H9 (cell line): ENCODE measurements at regions not wholly inside any gene's neighbourhood (a gene's known extent, or its start where the extent isn't known, plus 50 kb on each side); places are given as distances from the start of the nearest gene placed in this dataset.

ENCODE experiments used
- DNase-seq: peaks from one replicate; pipeline ENCODE4 v3.0.0-alpha.2; 2017
- H2AFZ ChIP-seq: one replicate; pipeline ENCODE4 v1.6.1; 2013; ENCODE audit warnings: mild to moderate bottlenecking, low read length, control low read depth, moderate library complexity
- H2AK5ac ChIP-seq: 2 replicates; pipeline ENCODE4 v1.6.1; 2013; ENCODE audit warnings: low read length, control low read depth, mixed read lengths; ENCODE audit not compliant: insufficient read length
- H2BK120ac ChIP-seq: one replicate; pipeline ENCODE4 v1.6.1; 2013; ENCODE audit warnings: low read depth, mild to moderate bottlenecking, low read length, control low read depth, inconsistent platforms; ENCODE audit not compliant: poor library complexity, severe bottlenecking
- H2BK12ac ChIP-seq: 2 replicates; pipeline ENCODE4 v1.6.1; 2013; ENCODE audit warnings: low read length, control low read depth, mixed read lengths, low read depth; ENCODE audit not compliant: insufficient read length
- H2BK15ac ChIP-seq: 2 replicates; pipeline ENCODE4 v1.6.1; 2013; ENCODE audit warnings: low read depth, low read length, control low read depth
- H2BK20ac ChIP-seq: one replicate; pipeline ENCODE4 v1.6.1; 2013; ENCODE audit warnings: low read depth, mild to moderate bottlenecking, low read length, control low read depth, inconsistent platforms; ENCODE audit not compliant: poor library complexity, severe bottlenecking
- H2BK5ac ChIP-seq: 2 replicates; pipeline ENCODE4 v1.6.1; 2013; ENCODE audit warnings: low read length, control low read depth, mixed read lengths; ENCODE audit not compliant: insufficient read length
- H3K14ac ChIP-seq: 2 replicates; pipeline ENCODE4 v1.6.1; 2013; ENCODE audit warnings: low read length, control low read depth; ENCODE audit not compliant: insufficient read depth
- H3K18ac ChIP-seq: 2 replicates; pipeline ENCODE4 v1.6.1; 2013; ENCODE audit warnings: low read depth, mild to moderate bottlenecking, mixed read lengths, low read length, control low read depth; ENCODE audit not compliant: insufficient read length
- H3K23ac ChIP-seq: 2 replicates; pipeline ENCODE4 v1.6.1; 2013; ENCODE audit warnings: low read length, control low read depth, mixed read lengths, low read depth; ENCODE audit not compliant: insufficient read length
- H3K23me2 ChIP-seq: 2 replicates; pipeline ENCODE4 v1.6.1; 2013; ENCODE audit warnings: low read depth, mild to moderate bottlenecking, mixed read lengths, low read length, control low read depth; ENCODE audit not compliant: insufficient read length, poor library complexity, severe bottlenecking
- H3K27ac ChIP-seq: 2 replicates; pipeline ENCODE4 v1.5.1; 2013; ENCODE audit warnings: low read length, control low read depth, mixed read lengths, low read depth; ENCODE audit not compliant: insufficient read length
- H3K27me3 ChIP-seq: 2 replicates; pipeline ENCODE4 v1.6.1; 2013; ENCODE audit warnings: low read length, control low read depth, inconsistent platforms; ENCODE audit not compliant: insufficient read depth
- H3K4ac ChIP-seq: 2 replicates; pipeline ENCODE4 v1.6.1; 2013; ENCODE audit warnings: low read depth, mild to moderate bottlenecking, control low read depth, inconsistent platforms, low read length, moderate library complexity
- H3K4me1 ChIP-seq: 2 replicates; pipeline ENCODE4 v1.6.1; 2013; ENCODE audit warnings: low read length, control low read depth, inconsistent platforms; ENCODE audit not compliant: insufficient read depth
- H3K4me2 ChIP-seq: 2 replicates; pipeline ENCODE4 v1.6.1; 2013; ENCODE audit warnings: low read length, control low read depth, mixed read lengths; ENCODE audit not compliant: insufficient read length, insufficient read depth
- H3K56ac ChIP-seq: 2 replicates; pipeline ENCODE4 v1.6.1; 2013; ENCODE audit warnings: low read depth, mild to moderate bottlenecking, mixed read lengths, low read length, control low read depth; ENCODE audit not compliant: insufficient read length
- H3K79me1 ChIP-seq: 2 replicates; pipeline ENCODE4 v1.6.1; 2013; ENCODE audit warnings: low read depth, mild to moderate bottlenecking, moderate library complexity, low read length, control low read depth, inconsistent platforms; ENCODE audit not compliant: insufficient read depth, poor library complexity, severe bottlenecking
- H3K79me2 ChIP-seq: 2 replicates; pipeline ENCODE4 v1.6.1; 2013; ENCODE audit warnings: low read length, control low read depth, inconsistent platforms; ENCODE audit not compliant: insufficient read depth
- H3K9ac ChIP-seq: 2 replicates; pipeline ENCODE4 v1.6.1; 2013; ENCODE audit warnings: low read length, control low read depth, mixed read lengths; ENCODE audit not compliant: insufficient read length; ENCODE audit errors: extremely low read depth
- H3K9me3 ChIP-seq: one replicate; pipeline ENCODE4 v1.6.1; 2013; ENCODE audit warnings: low read depth, low read length, inconsistent platforms; ENCODE audit not compliant: control insufficient read depth
- H3T11ph ChIP-seq: one replicate; pipeline ENCODE4 v1.6.1; 2013; ENCODE audit warnings: mild to moderate bottlenecking, low read length, control low read depth, inconsistent platforms
- H4K20me1 ChIP-seq: one replicate; pipeline ENCODE4 v1.6.1; 2013; ENCODE audit not compliant: control insufficient read depth, insufficient read length, insufficient read depth
- H4K5ac ChIP-seq: 2 replicates; pipeline ENCODE4 v1.6.1; 2013; ENCODE audit warnings: low read depth, mild to moderate bottlenecking, mixed read lengths, low read length, control low read depth; ENCODE audit not compliant: insufficient read length
- H4K8ac ChIP-seq: replicated peaks from 2 replicates; pipeline ENCODE4 v1.6.1; 2013; ENCODE audit warnings: low read length, control low read depth, mixed read lengths, low read depth; ENCODE audit not compliant: insufficient read length
- H4K91ac ChIP-seq: 2 replicates; pipeline ENCODE4 v1.6.1; 2013; ENCODE audit warnings: low read depth, mild to moderate bottlenecking, moderate library complexity, mixed read lengths, low read length, control low read depth; ENCODE audit not compliant: insufficient read length
- H3K27ac Mint-ChIP-seq, 3 experiments: 2 replicates in 2 of 3; 3 replicates in 1 of 3; pipeline ENCODE4 v1.8.0; 2020 to 2021; ENCODE audit warnings: mixed read lengths in 3 of 3, mild to moderate bottlenecking in 1 of 3, moderate library complexity in 1 of 3
- H3K27me3 Mint-ChIP-seq: 2 replicates; pipeline ENCODE4 v1.8.0; 2021; ENCODE audit warnings: low read depth, mild to moderate bottlenecking, moderate library complexity, mixed read lengths
- H3K36me3 Mint-ChIP-seq, 3 experiments: 2 replicates in 2 of 3; 3 replicates in 1 of 3; pipeline ENCODE4 v1.8.0; 2020 to 2021; ENCODE audit warnings: low read depth in 3 of 3, mixed read lengths in 3 of 3; ENCODE audit not compliant: insufficient read depth in 1 of 3
- H3K4me1 Mint-ChIP-seq, 2 experiments: 2 replicates each; pipeline ENCODE4 v1.8.0; 2020; ENCODE audit warnings: mixed read lengths in 2 of 2
- H3K4me3 Mint-ChIP-seq, 2 experiments: 2 replicates in 1 of 2; 3 replicates in 1 of 2; pipeline ENCODE4 v1.8.0; 2020 to 2021; ENCODE audit warnings: mild to moderate bottlenecking in 2 of 2, mixed read lengths in 2 of 2, moderate library complexity in 1 of 2
- H3K9me3 Mint-ChIP-seq, 2 experiments: 2 replicates in 1 of 2; 3 replicates in 1 of 2; pipeline ENCODE4 v1.8.0; 2020; ENCODE audit warnings: mild to moderate bottlenecking in 2 of 2, mixed read lengths in 2 of 2, moderate library complexity in 1 of 2
- WGBS: extraction: QIAGEN DNeasy Blood & Tissue Kit; methylation state at CpG from one replicate; pipeline ENCODE4 v1.1.7; 2013; ENCODE audit warnings: missing lambda C conversion rate, low lambda C conversion rate, mixed read lengths; ENCODE audit not compliant: insufficient read length; ENCODE audit errors: extremely low coverage; 5-methylcytosine and 5-hydroxymethylcytosine counted together
- TF ChIP-seq, protein P1 (sequence below): fragments of 200-600 bp; sonication (generic); conservative IDR thresholded peaks from 3 replicates; pipeline ENCODE4 v1.8.0; 2021; ENCODE audit warnings: antibody characterized with exemption, mild to moderate bottlenecking

DNA sequence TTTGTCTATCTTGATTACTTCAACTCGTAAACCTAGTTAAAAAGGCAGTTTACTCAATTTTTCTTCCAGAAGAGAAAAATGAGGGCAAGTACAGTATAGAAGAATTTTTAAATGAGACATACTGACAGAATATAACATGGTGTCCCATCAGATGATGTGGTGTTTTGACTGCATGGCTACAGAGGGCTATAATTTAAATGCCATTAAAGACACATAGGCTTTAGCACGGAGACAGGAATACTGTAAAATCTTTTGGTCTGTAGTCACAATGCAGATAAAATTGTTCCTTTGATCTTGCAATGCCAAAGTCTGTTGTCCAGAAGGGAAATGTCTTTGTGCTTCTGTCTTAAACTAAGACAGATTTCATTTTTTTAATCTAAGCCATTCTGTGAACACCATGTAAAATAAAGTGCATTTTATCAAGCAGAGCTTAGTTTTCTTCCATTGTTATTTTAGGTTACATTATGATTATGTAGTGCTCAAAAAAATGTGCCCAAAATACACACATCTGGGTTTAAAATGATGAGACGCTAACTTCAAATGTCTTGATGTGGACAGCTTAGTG is 249.6 kb downstream of the PTPRC start:
- no peak for DNase-seq
- H3K23me2 ChIP-seq: no peaks in the 10 kb centered on the region
- TF ChIP-seq, protein P1, sequence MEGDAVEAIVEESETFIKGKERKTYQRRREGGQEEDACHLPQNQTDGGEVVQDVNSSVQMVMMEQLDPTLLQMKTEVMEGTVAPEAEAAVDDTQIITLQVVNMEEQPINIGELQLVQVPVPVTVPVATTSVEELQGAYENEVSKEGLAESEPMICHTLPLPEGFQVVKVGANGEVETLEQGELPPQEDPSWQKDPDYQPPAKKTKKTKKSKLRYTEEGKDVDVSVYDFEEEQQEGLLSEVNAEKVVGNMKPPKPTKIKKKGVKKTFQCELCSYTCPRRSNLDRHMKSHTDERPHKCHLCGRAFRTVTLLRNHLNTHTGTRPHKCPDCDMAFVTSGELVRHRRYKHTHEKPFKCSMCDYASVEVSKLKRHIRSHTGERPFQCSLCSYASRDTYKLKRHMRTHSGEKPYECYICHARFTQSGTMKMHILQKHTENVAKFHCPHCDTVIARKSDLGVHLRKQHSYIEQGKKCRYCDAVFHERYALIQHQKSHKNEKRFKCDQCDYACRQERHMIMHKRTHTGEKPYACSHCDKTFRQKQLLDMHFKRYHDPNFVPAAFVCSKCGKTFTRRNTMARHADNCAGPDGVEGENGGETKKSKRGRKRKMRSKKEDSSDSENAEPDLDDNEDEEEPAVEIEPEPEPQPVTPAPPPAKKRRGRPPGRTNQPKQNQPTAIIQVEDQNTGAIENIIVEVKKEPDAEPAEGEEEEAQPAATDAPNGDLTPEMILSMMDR: no peak
- H3K79me1 ChIP-seq: no peaks in the 10 kb centered on the region
- H3K4me3 Mint-ChIP-seq: no peak overlapping the region
- H3K36me3 Mint-ChIP-seq: no peaks in the 10 kb centered on the region
- H3K4me2 ChIP-seq: no peak overlapping the region
- H3K9me3 Mint-ChIP-seq: no peaks in the 10 kb centered on the region
- H3K27me3 ChIP-seq: no peaks in the 10 kb centered on the region
- H2BK12ac ChIP-seq: no peak overlapping the region
- no peak overlapping the region for H2AK5ac ChIP-seq
- no peak overlapping the region for H3K4ac ChIP-seq
- H4K8ac ChIP-seq: no peak overlapping the region
- H4K5ac ChIP-seq: no peak overlapping the region
- no peak overlapping the region for H2AFZ ChIP-seq
- no peak overlapping the region for H3K18ac ChIP-seq
- H3K79me2 ChIP-seq: no peaks in the 10 kb centered on the region
- no peak overlapping the region for H2BK15ac ChIP-seq
- H4K20me1 ChIP-seq: no peaks in the 10 kb centered on the region
- H2BK120ac ChIP-seq: no peak overlapping the region
- H2BK5ac ChIP-seq: no peak overlapping the region
- no peak overlapping the region for H4K91ac ChIP-seq
- WGBS: no CpG with 5 or more reads among the region's 3 CpGs
- no peak overlapping the region for H3K9ac ChIP-seq
- no peak overlapping the region for H2BK20ac ChIP-seq
- H3K56ac ChIP-seq: no peak overlapping the region
- no peak overlapping the region for H3K27ac ChIP-seq
- H3K23ac ChIP-seq: no peak overlapping the region
- H3K27me3 Mint-ChIP-seq: no peaks in the 10 kb centered on the region
- H3K9me3 ChIP-seq: no peaks in the 10 kb centered on the region
- no peak overlapping the region for H3T11ph ChIP-seq
- no peak overlapping the region for H3K27ac Mint-ChIP-seq
- no peaks in the 10 kb centered on the region for H3K4me1 ChIP-seq
- no peak overlapping the region for H3K14ac ChIP-seq
- peaks cover 0 to under 1% of the 10 kb centered on the region in 2 experiments; a peak in 1 of 4 replicates for H3K4me1 Mint-ChIP-seq
